H9 (cell line): ENCODE measurements at regions not wholly inside any gene's neighbourhood (a gene's known extent, or its start where the extent isn't known, plus 50 kb on each side); places are given as distances from the start of the nearest gene placed in this dataset.

Experiments
- DNase-seq: peaks from one replicate; pipeline ENCODE4 v3.0.0-alpha.2; 2017
- H2AFZ ChIP-seq: one replicate; pipeline ENCODE4 v1.6.1; 2013; ENCODE audit warnings: mild to moderate bottlenecking, low read length, control low read depth, moderate library complexity
- H2AK5ac ChIP-seq: 2 replicates; pipeline ENCODE4 v1.6.1; 2013; ENCODE audit warnings: low read length, control low read depth, mixed read lengths; ENCODE audit not compliant: insufficient read length
- H2BK120ac ChIP-seq: one replicate; pipeline ENCODE4 v1.6.1; 2013; ENCODE audit warnings: low read depth, mild to moderate bottlenecking, low read length, control low read depth, inconsistent platforms; ENCODE audit not compliant: poor library complexity, severe bottlenecking
- H2BK12ac ChIP-seq: 2 replicates; pipeline ENCODE4 v1.6.1; 2013; ENCODE audit warnings: low read length, control low read depth, mixed read lengths, low read depth; ENCODE audit not compliant: insufficient read length
- H2BK15ac ChIP-seq: 2 replicates; pipeline ENCODE4 v1.6.1; 2013; ENCODE audit warnings: low read depth, low read length, control low read depth
- H2BK20ac ChIP-seq: one replicate; pipeline ENCODE4 v1.6.1; 2013; ENCODE audit warnings: low read depth, mild to moderate bottlenecking, low read length, control low read depth, inconsistent platforms; ENCODE audit not compliant: poor library complexity, severe bottlenecking
- H2BK5ac ChIP-seq: 2 replicates; pipeline ENCODE4 v1.6.1; 2013; ENCODE audit warnings: low read length, control low read depth, mixed read lengths; ENCODE audit not compliant: insufficient read length
- H3K14ac ChIP-seq: 2 replicates; pipeline ENCODE4 v1.6.1; 2013; ENCODE audit warnings: low read length, control low read depth; ENCODE audit not compliant: insufficient read depth
- H3K18ac ChIP-seq: 2 replicates; pipeline ENCODE4 v1.6.1; 2013; ENCODE audit warnings: low read depth, mild to moderate bottlenecking, mixed read lengths, low read length, control low read depth; ENCODE audit not compliant: insufficient read length
- H3K23ac ChIP-seq: 2 replicates; pipeline ENCODE4 v1.6.1; 2013; ENCODE audit warnings: low read length, control low read depth, mixed read lengths, low read depth; ENCODE audit not compliant: insufficient read length
- H3K23me2 ChIP-seq: 2 replicates; pipeline ENCODE4 v1.6.1; 2013; ENCODE audit warnings: low read depth, mild to moderate bottlenecking, mixed read lengths, low read length, control low read depth; ENCODE audit not compliant: insufficient read length, poor library complexity, severe bottlenecking
- H3K27ac ChIP-seq: 2 replicates; pipeline ENCODE4 v1.5.1; 2013; ENCODE audit warnings: low read length, control low read depth, mixed read lengths, low read depth; ENCODE audit not compliant: insufficient read length
- H3K27me3 ChIP-seq: 2 replicates; pipeline ENCODE4 v1.6.1; 2013; ENCODE audit warnings: low read length, control low read depth, inconsistent platforms; ENCODE audit not compliant: insufficient read depth
- H3K4ac ChIP-seq: 2 replicates; pipeline ENCODE4 v1.6.1; 2013; ENCODE audit warnings: low read depth, mild to moderate bottlenecking, control low read depth, inconsistent platforms, low read length, moderate library complexity
- H3K4me1 ChIP-seq: 2 replicates; pipeline ENCODE4 v1.6.1; 2013; ENCODE audit warnings: low read length, control low read depth, inconsistent platforms; ENCODE audit not compliant: insufficient read depth
- H3K4me2 ChIP-seq: 2 replicates; pipeline ENCODE4 v1.6.1; 2013; ENCODE audit warnings: low read length, control low read depth, mixed read lengths; ENCODE audit not compliant: insufficient read length, insufficient read depth
- H3K56ac ChIP-seq: 2 replicates; pipeline ENCODE4 v1.6.1; 2013; ENCODE audit warnings: low read depth, mild to moderate bottlenecking, mixed read lengths, low read length, control low read depth; ENCODE audit not compliant: insufficient read length
- H3K79me1 ChIP-seq: 2 replicates; pipeline ENCODE4 v1.6.1; 2013; ENCODE audit warnings: low read depth, mild to moderate bottlenecking, moderate library complexity, low read length, control low read depth, inconsistent platforms; ENCODE audit not compliant: insufficient read depth, poor library complexity, severe bottlenecking
- H3K79me2 ChIP-seq: 2 replicates; pipeline ENCODE4 v1.6.1; 2013; ENCODE audit warnings: low read length, control low read depth, inconsistent platforms; ENCODE audit not compliant: insufficient read depth
- H3K9ac ChIP-seq: 2 replicates; pipeline ENCODE4 v1.6.1; 2013; ENCODE audit warnings: low read length, control low read depth, mixed read lengths; ENCODE audit not compliant: insufficient read length; ENCODE audit errors: extremely low read depth
- H3K9me3 ChIP-seq: one replicate; pipeline ENCODE4 v1.6.1; 2013; ENCODE audit warnings: low read depth, low read length, inconsistent platforms; ENCODE audit not compliant: control insufficient read depth
- H3T11ph ChIP-seq: one replicate; pipeline ENCODE4 v1.6.1; 2013; ENCODE audit warnings: mild to moderate bottlenecking, low read length, control low read depth, inconsistent platforms
- H4K20me1 ChIP-seq: one replicate; pipeline ENCODE4 v1.6.1; 2013; ENCODE audit not compliant: control insufficient read depth, insufficient read length, insufficient read depth
- H4K5ac ChIP-seq: 2 replicates; pipeline ENCODE4 v1.6.1; 2013; ENCODE audit warnings: low read depth, mild to moderate bottlenecking, mixed read lengths, low read length, control low read depth; ENCODE audit not compliant: insufficient read length
- H4K8ac ChIP-seq: replicated peaks from 2 replicates; pipeline ENCODE4 v1.6.1; 2013; ENCODE audit warnings: low read length, control low read depth, mixed read lengths, low read depth; ENCODE audit not compliant: insufficient read length
- H4K91ac ChIP-seq: 2 replicates; pipeline ENCODE4 v1.6.1; 2013; ENCODE audit warnings: low read depth, mild to moderate bottlenecking, moderate library complexity, mixed read lengths, low read length, control low read depth; ENCODE audit not compliant: insufficient read length
- H3K27ac Mint-ChIP-seq, 3 experiments: 2 replicates in 2 of 3; 3 replicates in 1 of 3; pipeline ENCODE4 v1.8.0; 2020 to 2021; ENCODE audit warnings: mixed read lengths in 3 of 3, mild to moderate bottlenecking in 1 of 3, moderate library complexity in 1 of 3
- H3K27me3 Mint-ChIP-seq: 2 replicates; pipeline ENCODE4 v1.8.0; 2021; ENCODE audit warnings: low read depth, mild to moderate bottlenecking, moderate library complexity, mixed read lengths
- H3K36me3 Mint-ChIP-seq, 3 experiments: 2 replicates in 2 of 3; 3 replicates in 1 of 3; pipeline ENCODE4 v1.8.0; 2020 to 2021; ENCODE audit warnings: low read depth in 3 of 3, mixed read lengths in 3 of 3; ENCODE audit not compliant: insufficient read depth in 1 of 3
- H3K4me1 Mint-ChIP-seq, 2 experiments: 2 replicates each; pipeline ENCODE4 v1.8.0; 2020; ENCODE audit warnings: mixed read lengths in 2 of 2
- H3K4me3 Mint-ChIP-seq, 2 experiments: 2 replicates in 1 of 2; 3 replicates in 1 of 2; pipeline ENCODE4 v1.8.0; 2020 to 2021; ENCODE audit warnings: mild to moderate bottlenecking in 2 of 2, mixed read lengths in 2 of 2, moderate library complexity in 1 of 2
- H3K9me3 Mint-ChIP-seq, 2 experiments: 2 replicates in 1 of 2; 3 replicates in 1 of 2; pipeline ENCODE4 v1.8.0; 2020; ENCODE audit warnings: mild to moderate bottlenecking in 2 of 2, mixed read lengths in 2 of 2, moderate library complexity in 1 of 2
- WGBS: extraction: QIAGEN DNeasy Blood & Tissue Kit; methylation state at CpG from one replicate; pipeline ENCODE4 v1.1.7; 2013; ENCODE audit warnings: missing lambda C conversion rate, low lambda C conversion rate, mixed read lengths; ENCODE audit not compliant: insufficient read length; ENCODE audit errors: extremely low coverage; 5-methylcytosine and 5-hydroxymethylcytosine counted together
- TF ChIP-seq, protein P1 (sequence below): fragments of 200-600 bp; sonication (generic); conservative IDR thresholded peaks from 3 replicates; pipeline ENCODE4 v1.8.0; 2021; ENCODE audit warnings: antibody characterized with exemption, mild to moderate bottlenecking

DNA sequence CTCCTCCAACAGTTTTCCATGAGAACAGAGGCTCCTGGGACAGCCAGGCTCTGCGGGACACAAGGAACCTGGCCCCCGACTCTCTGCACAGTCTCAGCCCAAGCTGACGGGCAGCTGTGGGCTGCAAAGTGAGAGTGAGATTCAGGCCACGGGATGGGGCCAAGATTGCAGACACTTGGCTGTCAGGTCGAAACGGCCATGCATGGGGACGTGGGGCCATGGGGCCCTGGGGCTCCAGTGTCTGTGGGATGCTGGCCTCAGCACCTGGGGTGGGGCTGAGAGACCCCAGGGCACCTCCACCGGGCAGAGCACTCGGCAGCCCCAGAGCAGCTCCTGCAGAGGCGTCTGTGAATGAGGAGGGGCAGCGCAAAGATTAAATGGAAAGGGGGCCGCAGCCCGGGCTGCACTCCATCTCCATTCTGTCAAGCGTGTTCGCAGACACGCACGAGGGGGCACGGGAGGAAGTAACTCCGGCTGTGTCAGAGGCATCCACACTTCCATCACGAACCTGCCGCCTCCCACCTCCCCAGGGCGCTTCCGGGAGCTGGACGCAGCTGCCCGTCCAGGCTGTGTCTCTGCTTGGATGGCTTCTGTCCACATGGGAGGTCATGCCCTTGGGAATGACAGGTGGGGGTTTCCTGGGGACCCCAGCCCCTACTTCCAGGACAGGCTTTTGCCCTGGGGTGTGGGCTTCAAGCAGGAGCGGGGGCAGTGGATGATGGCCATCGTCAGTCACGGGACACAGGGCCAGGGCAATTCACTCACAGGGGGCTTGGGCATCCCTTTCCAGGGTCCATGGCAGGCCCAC lies 82.8 kb upstream of the NKX1-1 start:
- no peaks in the 10 kb centered on the region for H3K23me2 ChIP-seq
- H3K4me2 ChIP-seq, result no peak overlapping the region
- no peak overlapping the region for H3K4ac ChIP-seq
- H3K36me3 Mint-ChIP-seq, result peaks cover 4 to 9% (median 8%) of the 10 kb centered on the region in 3 experiments; a peak in 5 of 7 replicates
- H2BK120ac ChIP-seq, result no peak overlapping the region
- no peak overlapping the region for H2BK20ac ChIP-seq
- H3K27ac ChIP-seq, result no peak overlapping the region
- H4K20me1 ChIP-seq, result no peaks in the 10 kb centered on the region
- H2BK12ac ChIP-seq, result no peak overlapping the region
- H2BK15ac ChIP-seq, result no peak overlapping the region
- no peak overlapping the region for H3T11ph ChIP-seq
- H3K18ac ChIP-seq, result no peak overlapping the region
- H2AFZ ChIP-seq, result no peak overlapping the region
- H3K79me1 ChIP-seq, result no peaks in the 10 kb centered on the region
- no peak overlapping the region for H4K5ac ChIP-seq
- no peak overlapping the region for H3K27ac Mint-ChIP-seq
- H3K4me1 ChIP-seq, result no peaks in the 10 kb centered on the region
- no peaks in the 10 kb centered on the region for H3K4me1 Mint-ChIP-seq
- no peaks in the 10 kb centered on the region for H3K9me3 ChIP-seq
- H3K14ac ChIP-seq, result no peak overlapping the region; the same call in 1 of the 2 replicates
- no peak overlapping the region for H3K9ac ChIP-seq
- peaks cover 26% of the 10 kb centered on the region for H3K27me3 Mint-ChIP-seq
- TF ChIP-seq, protein P1, sequence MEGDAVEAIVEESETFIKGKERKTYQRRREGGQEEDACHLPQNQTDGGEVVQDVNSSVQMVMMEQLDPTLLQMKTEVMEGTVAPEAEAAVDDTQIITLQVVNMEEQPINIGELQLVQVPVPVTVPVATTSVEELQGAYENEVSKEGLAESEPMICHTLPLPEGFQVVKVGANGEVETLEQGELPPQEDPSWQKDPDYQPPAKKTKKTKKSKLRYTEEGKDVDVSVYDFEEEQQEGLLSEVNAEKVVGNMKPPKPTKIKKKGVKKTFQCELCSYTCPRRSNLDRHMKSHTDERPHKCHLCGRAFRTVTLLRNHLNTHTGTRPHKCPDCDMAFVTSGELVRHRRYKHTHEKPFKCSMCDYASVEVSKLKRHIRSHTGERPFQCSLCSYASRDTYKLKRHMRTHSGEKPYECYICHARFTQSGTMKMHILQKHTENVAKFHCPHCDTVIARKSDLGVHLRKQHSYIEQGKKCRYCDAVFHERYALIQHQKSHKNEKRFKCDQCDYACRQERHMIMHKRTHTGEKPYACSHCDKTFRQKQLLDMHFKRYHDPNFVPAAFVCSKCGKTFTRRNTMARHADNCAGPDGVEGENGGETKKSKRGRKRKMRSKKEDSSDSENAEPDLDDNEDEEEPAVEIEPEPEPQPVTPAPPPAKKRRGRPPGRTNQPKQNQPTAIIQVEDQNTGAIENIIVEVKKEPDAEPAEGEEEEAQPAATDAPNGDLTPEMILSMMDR, result no peak
- no peak overlapping the region for H2BK5ac ChIP-seq
- H3K56ac ChIP-seq, result no peak overlapping the region
- H4K91ac ChIP-seq, result no peak overlapping the region
- no peak overlapping the region for H3K4me3 Mint-ChIP-seq
- peaks cover 27 to 34% of the 10 kb centered on the region in 2 experiments for H3K9me3 Mint-ChIP-seq
- no peak overlapping the region for H4K8ac ChIP-seq
- no CpG with 5 or more reads among the region's 28 CpGs for WGBS
- H2AK5ac ChIP-seq, result no peak overlapping the region
- no peaks in the 10 kb centered on the region for H3K79me2 ChIP-seq
- DNase-seq, result no peak
- no peak overlapping the region for H3K23ac ChIP-seq
- H3K27me3 ChIP-seq, result no peaks in the 10 kb centered on the region
